ENCODE measurements at regions not wholly inside any gene's neighbourhood (a gene's known extent, or its start where the extent isn't known, plus 50 kb on each side); places are given as distances from the start of the nearest gene placed in this dataset.
"Not testable (repeated sequence)": the region's sequence is repeated elsewhere in the genome, so short reads cannot be mapped to it uniquely, and the experiment has no call there.

DNA sequence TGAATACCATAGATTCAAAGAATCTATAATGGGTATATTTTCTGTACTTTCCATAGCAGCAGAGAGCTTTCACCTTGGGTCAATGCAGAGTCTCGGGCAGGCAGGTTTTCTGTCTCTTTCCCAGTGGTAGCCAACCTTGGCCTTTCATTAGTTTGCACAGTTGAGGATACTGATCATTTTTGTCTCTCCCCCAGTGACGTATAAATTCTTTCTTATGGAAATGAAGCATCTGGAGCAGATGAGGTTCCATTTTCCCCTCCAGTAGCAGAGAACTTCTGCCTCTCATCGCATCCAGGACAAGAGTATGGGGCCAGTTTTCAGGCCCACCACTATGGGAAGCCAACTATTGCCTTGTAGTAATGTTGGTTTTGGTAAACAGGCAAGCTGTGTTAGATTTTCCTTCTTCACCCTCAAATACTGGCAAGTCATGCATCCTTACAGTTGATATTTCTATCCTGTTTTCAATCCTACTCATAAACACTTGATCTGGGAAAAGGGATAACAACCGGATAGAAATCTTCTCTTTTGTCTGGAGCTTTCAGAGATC, 845.2 kb upstream of the CDH18 start:
- in situ Hi-C loops (cut with HindIII; ENCODE audit: low sequenced_read_pairs) = no loop called here
- H3K4me3 ChIP-seq (ENCODE audit: low read depth, low read length) = no peak overlapping the region
- DNase-seq (ENCODE audit: low read depth, low spot score) = no peak

DNA sequence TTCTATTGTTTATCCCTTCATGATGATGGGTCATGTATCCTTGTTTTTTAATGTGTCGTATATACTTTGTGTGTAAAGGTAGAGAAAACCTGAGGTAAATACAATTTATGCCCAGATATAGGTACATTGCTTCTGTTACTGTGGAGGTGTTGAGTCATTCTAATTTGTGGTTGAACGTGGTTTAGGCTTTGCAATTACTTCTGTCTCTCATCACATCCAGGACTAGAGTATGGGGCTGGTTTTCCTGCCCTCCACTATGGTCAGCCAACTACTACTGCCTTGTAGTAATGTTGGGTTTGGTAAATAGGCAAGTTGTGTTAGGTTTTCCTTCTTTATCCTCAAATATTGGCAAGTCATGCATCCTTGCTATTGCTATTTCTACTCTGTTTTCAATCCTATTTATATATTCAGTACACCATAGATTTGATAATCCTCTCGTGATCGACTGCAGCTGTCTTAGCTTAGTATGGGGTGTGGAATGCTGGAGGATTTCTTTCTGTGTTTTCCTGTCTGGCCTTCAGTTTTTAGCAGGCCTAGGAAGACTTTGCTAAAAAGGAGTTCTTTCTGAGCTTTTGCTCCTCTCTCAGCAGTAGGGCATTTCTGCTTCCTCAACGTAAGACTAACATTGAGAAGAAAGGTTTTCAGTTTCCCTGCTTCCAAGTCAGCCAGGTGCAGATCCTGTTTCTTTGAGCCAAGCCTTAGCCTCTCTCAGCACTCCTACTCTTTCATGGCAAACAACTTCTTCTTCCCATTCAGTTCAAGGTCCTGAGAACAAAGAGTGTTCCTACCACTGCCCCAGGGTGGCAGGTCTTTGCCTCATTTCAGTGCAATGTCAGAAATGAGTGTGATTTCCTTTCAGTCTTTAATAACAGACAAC, 844.4 kb upstream of the CDH18 start:
- H3K4me3 ChIP-seq (ENCODE audit: low read depth, low read length) = no peak overlapping the region
- TF ChIP-seq, protein P1, sequence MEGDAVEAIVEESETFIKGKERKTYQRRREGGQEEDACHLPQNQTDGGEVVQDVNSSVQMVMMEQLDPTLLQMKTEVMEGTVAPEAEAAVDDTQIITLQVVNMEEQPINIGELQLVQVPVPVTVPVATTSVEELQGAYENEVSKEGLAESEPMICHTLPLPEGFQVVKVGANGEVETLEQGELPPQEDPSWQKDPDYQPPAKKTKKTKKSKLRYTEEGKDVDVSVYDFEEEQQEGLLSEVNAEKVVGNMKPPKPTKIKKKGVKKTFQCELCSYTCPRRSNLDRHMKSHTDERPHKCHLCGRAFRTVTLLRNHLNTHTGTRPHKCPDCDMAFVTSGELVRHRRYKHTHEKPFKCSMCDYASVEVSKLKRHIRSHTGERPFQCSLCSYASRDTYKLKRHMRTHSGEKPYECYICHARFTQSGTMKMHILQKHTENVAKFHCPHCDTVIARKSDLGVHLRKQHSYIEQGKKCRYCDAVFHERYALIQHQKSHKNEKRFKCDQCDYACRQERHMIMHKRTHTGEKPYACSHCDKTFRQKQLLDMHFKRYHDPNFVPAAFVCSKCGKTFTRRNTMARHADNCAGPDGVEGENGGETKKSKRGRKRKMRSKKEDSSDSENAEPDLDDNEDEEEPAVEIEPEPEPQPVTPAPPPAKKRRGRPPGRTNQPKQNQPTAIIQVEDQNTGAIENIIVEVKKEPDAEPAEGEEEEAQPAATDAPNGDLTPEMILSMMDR (IDR thresholded peaks at IDR 0.05; ENCODE audit: low read depth, low read length) = no peak
- no peak for DNase-seq (ENCODE audit: low read depth, low spot score)
- in situ Hi-C loops (cut with HindIII; ENCODE audit: low sequenced_read_pairs) = no loop called here

More for the DNA sequence above, 845.2 kb upstream of the CDH18 start:
- TF ChIP-seq, protein P1 (IDR thresholded peaks at IDR 0.05; ENCODE audit: low read depth, low read length) = no peak

DNA sequence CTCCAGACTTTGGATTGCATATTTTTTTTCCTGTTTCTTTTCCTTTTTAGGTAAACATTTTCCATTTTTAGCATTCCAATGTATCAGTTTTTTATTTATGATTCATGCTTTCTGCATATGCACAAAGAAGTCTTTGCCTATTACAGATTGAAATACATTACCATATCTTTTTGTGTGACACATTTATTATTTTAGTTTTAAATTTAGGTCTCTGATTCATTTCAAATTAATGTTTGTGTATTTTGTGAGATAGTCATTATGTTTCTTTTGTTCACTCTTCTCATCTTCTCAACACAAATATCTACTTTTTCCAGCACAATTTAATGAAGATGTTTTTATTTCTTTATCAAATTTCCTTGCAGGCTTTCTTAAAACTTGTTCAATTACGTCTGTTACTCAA, 838.0 kb upstream of the CDH18 start:
- DNase-seq (ENCODE audit: low read depth, low spot score); in situ Hi-C loops (cut with HindIII; ENCODE audit: low sequenced_read_pairs); H3K4me3 ChIP-seq (ENCODE audit: low read depth, low read length): not testable (repeated sequence)

- DNase-seq (ENCODE audit: low read depth, low spot score); in situ Hi-C loops (cut with HindIII; ENCODE audit: low sequenced_read_pairs); H3K4me3 ChIP-seq (ENCODE audit: low read depth, low read length): not testable (repeated sequence)
Observed at GRCh38 chr5:20797216-20797615, 809.2 kb upstream of the CDH18 start.

GRCh38 chr5:20784755-20785154, 796.8 kb upstream of the CDH18 start:
- DNase-seq (ENCODE audit: low read depth, low spot score); H3K4me3 ChIP-seq (ENCODE audit: low read depth, low read length); in situ Hi-C loops (cut with HindIII; ENCODE audit: low sequenced_read_pairs): not testable (repeated sequence)

DNA sequence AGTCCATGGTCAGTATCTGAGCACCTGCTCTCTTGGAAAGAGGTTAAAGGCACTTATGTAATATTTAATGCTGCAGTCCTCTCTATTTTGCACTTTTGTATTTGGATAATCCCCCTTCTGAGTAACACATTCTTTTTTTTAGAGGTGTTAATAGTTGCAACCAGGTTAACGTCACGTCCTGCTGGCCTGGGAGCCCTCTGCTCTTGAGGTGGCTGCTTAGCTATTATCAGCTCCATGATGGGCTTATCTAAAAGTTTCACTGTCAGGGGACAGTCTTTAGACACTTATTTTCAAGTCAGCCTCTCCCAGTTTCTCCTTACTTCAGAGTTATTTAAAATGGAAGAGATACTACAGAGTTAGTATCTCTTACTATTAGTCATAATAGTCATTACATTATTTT, 795.5 kb upstream of the CDH18 start:
- H3K4me3 ChIP-seq (ENCODE audit: low read depth, low read length); DNase-seq (ENCODE audit: low read depth, low spot score); in situ Hi-C loops (cut with HindIII; ENCODE audit: low sequenced_read_pairs): not testable (repeated sequence)

GRCh38 chr5:20771338-20771737, 783.3 kb upstream of the CDH18 start:
- in situ Hi-C loops (cut with HindIII; ENCODE audit: low sequenced_read_pairs); H3K4me3 ChIP-seq (ENCODE audit: low read depth, low read length); DNase-seq (ENCODE audit: low read depth, low spot score): not testable (repeated sequence)

- in situ Hi-C loops (cut with HindIII; ENCODE audit: low sequenced_read_pairs); DNase-seq (ENCODE audit: low read depth, low spot score); H3K4me3 ChIP-seq (ENCODE audit: low read depth, low read length): not testable (repeated sequence)
Observed at GRCh38 chr5:20765074-20765473, 777.1 kb upstream of the CDH18 start.

DNA sequence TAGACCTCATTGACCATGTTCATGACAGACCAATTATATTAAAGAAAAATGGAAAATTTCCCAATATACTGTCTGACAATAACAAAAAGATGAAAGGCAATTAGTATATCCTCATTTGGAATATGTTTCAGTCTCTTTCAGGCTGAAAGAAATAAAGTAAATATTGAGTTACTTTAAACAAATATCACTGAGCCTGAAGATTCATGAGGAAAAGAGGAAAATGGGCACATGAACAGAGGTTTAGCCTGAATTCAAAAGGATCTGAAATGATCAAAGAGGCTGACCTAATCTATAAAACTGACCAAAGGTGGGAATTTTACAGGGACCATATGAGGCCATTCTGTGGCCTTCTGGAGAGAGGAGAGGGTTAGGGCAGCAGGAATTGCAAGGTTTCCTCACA, 771.5 kb upstream of the CDH18 start:
- in situ Hi-C loops (cut with HindIII; ENCODE audit: low sequenced_read_pairs); DNase-seq (ENCODE audit: low read depth, low spot score): not testable (repeated sequence)

DNA sequence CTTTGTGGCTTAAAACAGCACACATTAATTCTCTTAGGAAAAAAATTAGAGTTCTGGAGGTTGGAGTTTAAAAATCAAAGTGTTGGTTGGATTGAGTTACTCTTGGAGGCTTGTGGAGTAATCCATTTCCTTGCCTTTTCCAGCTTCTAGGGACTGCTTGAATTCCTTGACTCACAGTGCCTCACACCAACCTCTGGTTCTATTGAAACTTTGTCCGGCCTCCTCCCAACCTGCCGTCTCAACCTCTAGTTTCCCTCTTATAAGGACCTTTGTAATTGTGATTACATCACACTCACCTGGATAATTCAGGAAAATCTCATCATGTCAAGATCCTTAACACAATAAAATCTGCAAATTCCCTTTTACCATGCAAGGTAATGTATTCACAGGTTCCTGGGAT, 764.2 kb upstream of the CDH18 start:
- in situ Hi-C loops (cut with HindIII; ENCODE audit: low sequenced_read_pairs) = not testable (repeated sequence)

More for the DNA sequence above, 771.5 kb upstream of the CDH18 start:
- not testable (repeated sequence) for H3K4me3 ChIP-seq (ENCODE audit: low read depth, low read length)

DNA sequence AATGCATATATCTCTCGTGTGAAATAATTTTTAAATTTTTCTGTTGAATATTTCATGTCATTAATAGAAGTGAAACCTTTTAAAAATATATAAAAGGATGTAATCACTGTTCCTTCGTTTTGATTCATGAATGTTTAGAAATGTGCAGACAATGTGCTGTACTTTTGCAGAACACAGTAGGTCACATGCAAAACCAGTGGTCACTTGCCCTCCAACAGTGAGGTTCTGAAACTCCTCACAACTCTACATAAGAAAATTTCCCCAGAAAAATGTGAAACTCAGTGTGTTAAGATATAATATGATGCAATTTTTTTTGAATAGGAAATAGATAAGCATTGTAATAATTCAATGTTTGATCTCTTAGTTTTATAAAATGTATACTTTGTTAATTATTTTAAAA, 747.7 kb upstream of the CDH18 start:
- DNase-seq (ENCODE audit: low read depth, low spot score); H3K4me3 ChIP-seq (ENCODE audit: low read depth, low read length); in situ Hi-C loops (cut with HindIII; ENCODE audit: low sequenced_read_pairs): not testable (repeated sequence)

More for the DNA sequence above, 764.2 kb upstream of the CDH18 start:
- H3K4me3 ChIP-seq (ENCODE audit: low read depth, low read length); DNase-seq (ENCODE audit: low read depth, low spot score): not testable (repeated sequence)

GRCh38 chr5:20732223-20732622, 744.2 kb upstream of the CDH18 start:
- DNase-seq (ENCODE audit: low read depth, low spot score); in situ Hi-C loops (cut with HindIII; ENCODE audit: low sequenced_read_pairs); H3K4me3 ChIP-seq (ENCODE audit: low read depth, low read length): not testable (repeated sequence)

GRCh38 chr5:20721286-20721685, 733.3 kb upstream of the CDH18 start:
- DNase-seq (ENCODE audit: low read depth, low spot score); H3K4me3 ChIP-seq (ENCODE audit: low read depth, low read length); in situ Hi-C loops (cut with HindIII; ENCODE audit: low sequenced_read_pairs): not testable (repeated sequence)

GRCh38 chr5:20711520-20712155, 723.6 kb upstream of the CDH18 start:
- DNase-seq (ENCODE audit: low read depth, low spot score); in situ Hi-C loops (cut with HindIII; ENCODE audit: low sequenced_read_pairs); H3K4me3 ChIP-seq (ENCODE audit: low read depth, low read length): not testable (repeated sequence)

GRCh38 chr5:20707634-20708033, 719.6 kb upstream of the CDH18 start:
- in situ Hi-C loops (cut with HindIII; ENCODE audit: low sequenced_read_pairs); H3K4me3 ChIP-seq (ENCODE audit: low read depth, low read length); DNase-seq (ENCODE audit: low read depth, low spot score): not testable (repeated sequence)
